Erythroblast (primary cell): ENCODE measurements at regions not wholly inside any gene's neighbourhood (a gene's known extent, or its start where the extent isn't known, plus 50 kb on each side); places are given as distances from the start of the nearest gene placed in this dataset.

Experiments
- GATA1 ChIP-seq: IDR thresholded peaks from 2 replicates; pipeline ENCODE4 v1.6.1; 2011; ENCODE audit warnings: low read depth, mild to moderate bottlenecking, control low read depth, low read length, moderate library complexity
- POLR2A ChIP-seq: IDR thresholded peaks from 2 replicates; pipeline ENCODE4 v1.6.1; 2011; ENCODE audit warnings: mild to moderate bottlenecking, low read length

DNA sequence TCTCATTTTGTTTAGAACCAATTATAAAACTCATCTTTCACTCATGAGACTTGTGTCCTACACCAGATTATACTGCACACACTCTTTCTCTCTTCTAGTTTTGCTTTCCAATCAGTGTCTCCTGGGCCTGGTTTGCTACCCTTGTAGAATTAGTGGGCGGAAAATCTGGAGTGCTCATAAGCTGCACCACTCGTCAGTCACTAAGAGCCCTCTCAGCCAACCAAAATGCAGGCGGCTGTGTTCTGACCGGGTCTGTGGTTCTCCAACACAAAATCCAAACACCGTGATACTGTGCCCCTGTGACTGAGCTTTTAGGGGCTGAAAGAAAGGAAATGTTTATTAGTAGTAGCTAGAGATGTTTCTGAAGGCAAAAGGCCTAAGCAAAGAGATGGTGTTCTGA is 83.7 kb upstream of the OBI1 start:
- TF ChIP-seq POLR2A (no peak), GATA1 (no peak)
